HEK293 (cell line): ENCODE measurements at regions not wholly inside any gene's neighbourhood (a gene's known extent, or its start where the extent isn't known, plus 50 kb on each side); places are given as distances from the start of the nearest gene placed in this dataset.

Source experiments
- CTCF ChIA-PET: fragments of 350-600 bp; formaldehyde crosslinking; extraction: SDS; loops from one replicate; lab custom pipeline; 2021; ENCODE audit warnings: antibody characterized with exemption; lab: Yijun Ruan, JAX
- POLR2A ChIA-PET: fragments of 300-600 bp; formaldehyde crosslinking; extraction: SDS; loops from one replicate; lab custom pipeline; 2020; ENCODE audit warnings: antibody characterized with exemption, inconsistent platforms; lab: Yijun Ruan, JAX
- H3K27ac ChIP-seq: fragments of 200-500 bp; sonication (Bioruptor generic); 2 replicates; pipeline ENCODE4 v1.5.1; 2014; ENCODE audit warnings: low read depth, low read length, control low read depth, inconsistent platforms; ENCODE audit errors: extremely low read depth
- H3K36me3 ChIP-seq, 2 experiments: fragments of 200-500 bp in 1 of 2; sonication (Bioruptor generic) in 1 of 2; 1 replicate in 1 of 2; 2 replicates in 1 of 2; pipeline ENCODE4 v1.5.1; 2014 to 2017; ENCODE audit warnings: inconsistent platforms in 2 of 2, low read length in 2 of 2; ENCODE audit not compliant: control insufficient read depth in 2 of 2, insufficient read depth in 1 of 2
- H3K4me1 ChIP-seq: fragments of 200-500 bp; sonication (Bioruptor generic); 2 replicates; pipeline ENCODE4 v1.5.1; 2014; ENCODE audit warnings: mild to moderate bottlenecking, low read length, inconsistent platforms; ENCODE audit not compliant: control insufficient read depth, insufficient read depth
- H3K4me3 ChIP-seq: 2 replicates; pipeline ENCODE4 v1.5.1; 2011; ENCODE audit warnings: low read depth, mild to moderate bottlenecking, control low read depth, low read length, moderate library complexity
- H3K9me3 ChIP-seq: fragments of 200-500 bp; sonication (Bioruptor generic); 2 replicates; pipeline ENCODE4 v1.5.1; 2014; ENCODE audit warnings: low read depth, low read length, inconsistent platforms; ENCODE audit not compliant: control insufficient read depth, insufficient read depth
- KLF16 ChIP-seq: fragments of 450-650 bp; formaldehyde crosslinking; IDR thresholded peaks from 2 replicates; pipeline ENCODE4 v1.5.1; 2017; ENCODE audit warnings: missing biosample characterization, missing genetic modification characterization
- PRDM10 ChIP-seq: fragments of 450-650 bp; formaldehyde crosslinking; IDR thresholded peaks from 2 replicates; pipeline ENCODE4 v1.5.1; 2016; ENCODE audit warnings: missing biosample characterization, missing genetic modification characterization
- SCRT2 ChIP-seq: fragments of 450-650 bp; formaldehyde crosslinking; IDR thresholded peaks from 2 replicates; pipeline ENCODE4 v1.5.1; 2016; ENCODE audit warnings: missing biosample characterization, missing genetic modification characterization
- SETDB1 ChIP-seq: IDR thresholded peaks from one replicate; pipeline ENCODE4 v1.6.1; 2017; ENCODE audit warnings: mild to moderate bottlenecking, low read length, moderate library complexity, mixed read lengths; ENCODE audit not compliant: insufficient read length
- TSHZ1 ChIP-seq: fragments of 450-650 bp; formaldehyde crosslinking; IDR thresholded peaks from 2 replicates; pipeline ENCODE4 v1.5.1; 2016; ENCODE audit warnings: missing biosample characterization, missing genetic modification characterization, borderline replicate concordance
- ZFP3 ChIP-seq: fragments of 450-650 bp; formaldehyde crosslinking; IDR thresholded peaks from 2 replicates; pipeline ENCODE4 v1.5.1; 2016; ENCODE audit warnings: low read depth, missing biosample characterization, missing genetic modification characterization
- ZNF169 ChIP-seq: fragments of 450-650 bp; formaldehyde crosslinking; IDR thresholded peaks from 2 replicates; pipeline ENCODE4 v1.5.1; 2016; ENCODE audit warnings: missing biosample characterization, missing genetic modification characterization
- ZNF223 ChIP-seq: fragments of 450-650 bp; formaldehyde crosslinking; IDR thresholded peaks from 2 replicates; pipeline ENCODE4 v1.5.1; 2016; ENCODE audit warnings: missing biosample characterization, missing genetic modification characterization
- ZNF398 ChIP-seq: fragments of 450-650 bp; formaldehyde crosslinking; IDR thresholded peaks from 2 replicates; pipeline ENCODE4 v1.5.1; 2017; ENCODE audit warnings: missing biosample characterization, missing genetic modification characterization
- ZNF426 ChIP-seq: fragments of 450-650 bp; formaldehyde crosslinking; IDR thresholded peaks from 2 replicates; pipeline ENCODE4 v1.5.1; 2017; ENCODE audit warnings: missing biosample characterization, missing genetic modification characterization, mild to moderate bottlenecking, inconsistent platforms, moderate library complexity
- ZNF600 ChIP-seq: fragments of 450-650 bp; formaldehyde crosslinking; IDR thresholded peaks from 2 replicates; pipeline ENCODE4 v1.5.1; 2016; ENCODE audit warnings: missing biosample characterization, missing genetic modification characterization
- ZNF664 ChIP-seq: fragments of 450-650 bp; formaldehyde crosslinking; IDR thresholded peaks from 2 replicates; pipeline ENCODE4 v1.5.1; 2016; ENCODE audit warnings: missing biosample characterization, missing genetic modification characterization
- ZNF677 ChIP-seq: fragments of 450-650 bp; IDR thresholded peaks from 2 replicates; pipeline ENCODE4 v1.5.0; 2018; ENCODE audit warnings: missing biosample characterization, mild to moderate bottlenecking, missing genetic modification characterization, moderate library complexity
- ZNF768 ChIP-seq: fragments of 450-650 bp; formaldehyde crosslinking; IDR thresholded peaks from 2 replicates; pipeline ENCODE4 v1.5.1; 2018; ENCODE audit warnings: missing biosample characterization, mild to moderate bottlenecking, missing genetic modification characterization
- ZSCAN18 ChIP-seq: fragments of 450-650 bp; formaldehyde crosslinking; IDR thresholded peaks from 2 replicates; pipeline ENCODE4 v1.5.1; 2016; ENCODE audit warnings: missing biosample characterization, missing genetic modification characterization
- TF ChIP-seq, protein P1 (sequence below): fragments of 450-650 bp; formaldehyde crosslinking; IDR thresholded peaks from 2 replicates; pipeline ENCODE4 v1.5.1; 2016; ENCODE audit warnings: missing biosample characterization, missing genetic modification characterization

DNA sequence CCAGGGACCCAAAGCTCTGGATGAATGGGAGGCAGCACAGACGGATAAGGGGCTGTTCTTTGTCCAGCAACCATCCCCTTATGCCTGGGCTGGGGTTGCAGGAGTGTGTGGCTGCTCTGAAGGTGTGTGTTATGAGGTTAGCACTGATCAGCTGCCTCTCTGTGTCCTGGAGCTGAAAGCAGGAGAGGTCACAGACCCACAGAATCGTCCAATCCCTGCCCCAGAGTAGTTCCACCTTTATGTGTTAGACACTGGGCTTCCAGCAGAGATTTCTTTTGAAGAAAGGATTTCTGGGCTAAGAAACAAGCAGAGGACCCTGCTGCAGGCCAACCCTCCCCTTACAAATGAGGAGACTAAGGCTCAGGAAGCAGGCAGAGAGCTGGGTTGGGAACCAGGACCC lies 62.4 kb downstream of the ARL6IP4 start:
- ChIA-PET CTCF (interaction anchor here (0.9 to 3.1 kb wide), 10 partner anchors 11 to 195 kb away, joined by 3 to 16 read pairs (median 4); no protein-coding TSS in a partner anchor), POLR2A (interaction anchor here (0.6 to 3.6 kb wide), 3 partner anchors 77 to 195 kb away, joined by 4 to 14 read pairs (median 4); partner anchors contain the start of genes MPHOSPH9 and MTRFR)

More for the DNA sequence above, 62.4 kb downstream of the ARL6IP4 start:
- Histone ChIP-seq H3K27ac (no peak overlapping the region), H3K4me3 (no peak overlapping the region), H3K4me1 (no peaks in the 10 kb centered on the region), H3K36me3 (no peaks in the 10 kb centered on the region), H3K9me3 (no peaks in the 10 kb centered on the region)
- TF ChIP-seq PRDM10 (tag by site-specific recombination) (no peak), ZNF677 (tag by site-specific recombination) (no peak), SCRT2 (tag by site-specific recombination) (no peak), ZNF768 (tag by site-specific recombination) (no peak), ZNF426 (tag by site-specific recombination) (no peak), SETDB1 (no peak), ZNF169 (tag by site-specific recombination) (no peak), ZNF600 (tag by site-specific recombination) (no peak), ZSCAN18 (no peak), ZNF398 (no peak), ZNF223 (tag by site-specific recombination) (no peak), ZFP3 (tag by site-specific recombination) (no peak), TSHZ1 (tag by site-specific recombination) (no peak), KLF16 (tag by site-specific recombination) (no peak), ZNF664 (tag by site-specific recombination) (no peak)
- TF ChIP-seq, protein P1, sequence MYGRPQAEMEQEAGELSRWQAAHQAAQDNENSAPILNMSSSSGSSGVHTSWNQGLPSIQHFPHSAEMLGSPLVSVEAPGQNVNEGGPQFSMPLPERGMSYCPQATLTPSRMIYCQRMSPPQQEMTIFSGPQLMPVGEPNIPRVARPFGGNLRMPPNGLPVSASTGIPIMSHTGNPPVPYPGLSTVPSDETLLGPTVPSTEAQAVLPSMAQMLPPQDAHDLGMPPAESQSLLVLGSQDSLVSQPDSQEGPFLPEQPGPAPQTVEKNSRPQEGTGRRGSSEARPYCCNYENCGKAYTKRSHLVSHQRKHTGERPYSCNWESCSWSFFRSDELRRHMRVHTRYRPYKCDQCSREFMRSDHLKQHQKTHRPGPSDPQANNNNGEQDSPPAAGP, result no peak
